A673 (cell line): ENCODE measurements at regions not wholly inside any gene's neighbourhood (a gene's known extent, or its start where the extent isn't known, plus 50 kb on each side); places are given as distances from the start of the nearest gene placed in this dataset.

Experiments
- BruUV-seq: library from RNA; stranded (reverse); fragments of 400-500 nt; replicated peaks from 2 replicates; lab custom pipeline; 2021; lab: Mats Ljungman, UMichigan
- CTCF ChIA-PET: fragments of 300-600 bp; sonication (Branson Sonifier 250); formaldehyde crosslinking; loops from one replicate; lab custom pipeline; 2022; ENCODE audit warnings: antibody characterized with exemption; lab: Charles Lee
- POLR2A ChIA-PET: fragments of 300-600 bp; sonication (Branson Sonifier 250); formaldehyde crosslinking; loops from one replicate; lab custom pipeline; 2022; ENCODE audit warnings: antibody characterized with exemption; ENCODE audit not compliant: low non-redundant PET; lab: Charles Lee
- DNase-seq: peaks from one replicate; pipeline ENCODE4 v3.0.0-alpha.2; 2015; ENCODE audit warnings: low spot score
- H3K27ac ChIP-seq: fragments of 200-600 bp; sonication (generic); 2 replicates; pipeline ENCODE4 v1.5.1; 2016; ENCODE audit warnings: mixed run types, low read depth, mild to moderate bottlenecking, mixed read lengths, antibody characterized with exemption, low read length; ENCODE audit not compliant: poor library complexity, severe bottlenecking
- H3K27me3 ChIP-seq: fragments of 200-600 bp; sonication (generic); replicated peaks from 2 replicates; pipeline ENCODE4 v1.6.1; 2017; ENCODE audit warnings: mixed run types, low read depth, mild to moderate bottlenecking, mixed read lengths, antibody characterized with exemption, low read length; ENCODE audit not compliant: insufficient read depth, poor library complexity
- H3K36me3 ChIP-seq: fragments of 200-600 bp; sonication (generic); 2 replicates; pipeline ENCODE4 v1.6.1; 2016; ENCODE audit warnings: mixed run types, mild to moderate bottlenecking, mixed read lengths, antibody characterized with exemption, low read length; ENCODE audit not compliant: insufficient read depth, poor library complexity, severe bottlenecking
- H3K4me1 ChIP-seq: fragments of 200-600 bp; sonication (generic); 2 replicates; pipeline ENCODE4 v1.6.1; 2017; ENCODE audit warnings: mixed run types, mild to moderate bottlenecking, mixed read lengths, antibody characterized with exemption, low read length; ENCODE audit not compliant: insufficient read depth, poor library complexity, severe bottlenecking
- H3K4me3 ChIP-seq: fragments of 200-600 bp; sonication (generic); 2 replicates; pipeline ENCODE4 v1.5.1; 2016; ENCODE audit warnings: low read depth, mixed run types, mild to moderate bottlenecking, mixed read lengths, low read length; ENCODE audit not compliant: poor library complexity, severe bottlenecking
- H3K9me3 ChIP-seq: fragments of 200-600 bp; sonication (generic); 2 replicates; pipeline ENCODE4 v1.6.1; 2016; ENCODE audit warnings: mixed run types, low read depth, mild to moderate bottlenecking, mixed read lengths, antibody characterized with exemption, low read length; ENCODE audit not compliant: poor library complexity, severe bottlenecking
- CTCF ChIP-seq: fragments of 300-800, 200-600 bp; sonication (generic); conservative IDR thresholded peaks from 2 replicates; pipeline ENCODE4 v1.5.1; 2017; ENCODE audit warnings: low read depth, mild to moderate bottlenecking, antibody characterized with exemption, low read length, moderate library complexity, mixed read lengths
- EZH2 ChIP-seq: fragments of 200-600 bp; sonication (generic); IDR thresholded peaks from 2 replicates; pipeline ENCODE4 v1.6.1; 2017; ENCODE audit warnings: borderline replicate concordance, low read depth, mild to moderate bottlenecking, mixed read lengths, antibody characterized with exemption, low read length; ENCODE audit not compliant: poor library complexity, severe bottlenecking
- intact Hi-C: fragments of 100-400 bp; cut with micrococcal nuclease; formaldehyde crosslinking; loops from one replicate; pipeline ENCODE4 v1.10.0; 2022; ENCODE audit not compliant: unreplicated experiment

- no peak overlapping the region for H3K27ac ChIP-seq
- BruUV-seq: no TSS peak
- no peak for TF ChIP-seq CTCF
- TF ChIP-seq EZH2: no peak
- intact Hi-C loops: no loop called here
- DNase-seq: no peak
- H3K9me3 ChIP-seq: no peaks in the 10 kb centered on the region
- no peak overlapping the region for H3K4me3 ChIP-seq
- CTCF ChIA-PET: no interaction called here
- POLR2A ChIA-PET: no interaction called here
- H3K36me3 ChIP-seq: no peaks in the 10 kb centered on the region
- H3K4me1 ChIP-seq: no peaks in the 10 kb centered on the region
- no peaks in the 10 kb centered on the region for H3K27me3 ChIP-seq
These were observed 167.9 kb upstream of the KCNG1 start for GRCh38 chr20:51190783-51191180.

- intact Hi-C loops: no loop called here
- DNase-seq: no peak
These were observed 167.2 kb upstream of the KCNG1 start for GRCh38 chr20:51189814-51190782.

GRCh38 chr20:51188941-51189340 is 166.0 kb upstream of the KCNG1 start:
- CTCF ChIA-PET: no interaction called here

More at GRCh38 chr20:51189814-51190782, 167.2 kb upstream of the KCNG1 start:
- no peak overlapping the region for H3K27ac ChIP-seq
- no peaks in the 10 kb centered on the region for H3K27me3 ChIP-seq
- BruUV-seq: no TSS peak
- TF ChIP-seq CTCF (no peak), EZH2 (no peak)
- H3K4me1 ChIP-seq: no peaks in the 10 kb centered on the region
- H3K36me3 ChIP-seq: no peaks in the 10 kb centered on the region
- POLR2A ChIA-PET: no interaction called here
- CTCF ChIA-PET: no interaction called here
- H3K9me3 ChIP-seq: no peaks in the 10 kb centered on the region
- H3K4me3 ChIP-seq: no peak overlapping the region

More at GRCh38 chr20:51188941-51189340, 166.0 kb upstream of the KCNG1 start:
- H3K27ac ChIP-seq: no peak overlapping the region
- no TSS peak for BruUV-seq
- H3K27me3 ChIP-seq: peaks cover 5% of the 10 kb centered on the region
- H3K4me3 ChIP-seq: no peak overlapping the region
- no peaks in the 10 kb centered on the region for H3K4me1 ChIP-seq
- DNase-seq: no peak
- intact Hi-C loops: no loop called here
- TF ChIP-seq EZH2 (no peak), CTCF (no peak)
- H3K36me3 ChIP-seq: no peaks in the 10 kb centered on the region
- H3K9me3 ChIP-seq: no peaks in the 10 kb centered on the region
- POLR2A ChIA-PET: no interaction called here
